ENCODE measurements at regions not wholly inside any gene's neighbourhood (a gene's known extent, or its start where the extent isn't known, plus 50 kb on each side); places are given as distances from the start of the nearest gene placed in this dataset.

GRCh38 chr15:24760066-24760465 lies 84.5 kb downstream of the NPAP1 start:
- no peak overlapping the region for H3K4me3 Mint-ChIP-seq
- CTCF ChIA-PET: interaction anchor here (1.1 kb wide), 1 partner anchor 13 kb away, joined by 3 read pairs; no protein-coding TSS in a partner anchor
- peaks cover 2% of the 10 kb centered on the region; the same call in 1 of the 2 replicates for H3K27me3 Mint-ChIP-seq (ENCODE audit: low read depth)
- peaks cover 9% of the 10 kb centered on the region for H3K36me3 Mint-ChIP-seq
- H3K27ac Mint-ChIP-seq: no peak overlapping the region
- POLR2A ChIA-PET: no interaction called here
- DNase-seq (ENCODE audit: low spot score) (no peak), ATAC-seq (no peak)
- no peak for TF ChIP-seq ZNF425 (CRISPR knock-in tag; conservative IDR thresholded peaks at IDR 0.05)
- H3K9me3 Mint-ChIP-seq: peaks cover 36% of the 10 kb centered on the region
- peaks cover 60% of the 10 kb centered on the region for H3K4me1 Mint-ChIP-seq

DNA sequence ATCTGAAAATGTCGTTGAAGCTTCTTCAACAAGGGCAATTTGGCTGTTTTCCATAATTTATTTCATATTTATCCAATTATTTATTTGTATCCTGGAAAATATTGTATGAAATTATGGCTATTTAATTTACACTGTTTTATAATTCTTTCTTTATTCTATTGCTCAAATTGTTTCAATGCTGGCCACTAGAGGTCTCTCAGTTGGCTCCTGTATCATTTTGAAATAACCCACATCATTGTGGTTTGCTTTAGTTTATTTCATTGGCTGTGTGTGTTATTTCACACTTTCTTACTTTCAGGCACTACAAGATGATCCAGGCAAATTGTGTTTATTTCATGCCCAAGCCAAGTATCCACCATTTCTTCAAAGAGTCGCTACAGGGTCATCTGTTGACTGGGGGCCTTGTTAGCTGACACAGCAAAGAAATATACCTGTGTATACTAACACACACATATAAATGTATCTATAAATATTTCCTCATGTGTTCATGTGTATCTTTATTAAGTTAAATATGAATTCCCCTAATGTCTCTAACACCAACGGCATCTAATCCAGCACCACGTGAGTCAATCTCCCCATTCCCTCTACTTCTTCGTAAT lies 86.2 kb downstream of the NPAP1 start:
- TF ChIP-seq, protein P1, sequence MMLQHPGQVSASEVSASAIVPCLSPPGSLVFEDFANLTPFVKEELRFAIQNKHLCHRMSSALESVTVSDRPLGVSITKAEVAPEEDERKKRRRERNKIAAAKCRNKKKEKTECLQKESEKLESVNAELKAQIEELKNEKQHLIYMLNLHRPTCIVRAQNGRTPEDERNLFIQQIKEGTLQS (CRISPR knock-in tag; conservative IDR thresholded peaks at IDR 0.05): no peak
- no peak for TF ChIP-seq ZBTB21 (CRISPR knock-in tag; IDR thresholded peaks at IDR 0.05; ENCODE audit: borderline replicate concordance)
- no peak for TF ChIP-seq E2F4 (CRISPR knock-in tag; IDR thresholded peaks at IDR 0.05; ENCODE audit: borderline replicate concordance, low read depth)
- no peak for TF ChIP-seq RORB (CRISPR knock-in tag; IDR thresholded peaks at IDR 0.05)
- TF ChIP-seq TEAD1 (CRISPR knock-in tag; IDR thresholded peaks at IDR 0.05): no peak
- no peak for TF ChIP-seq SMAD4 (CRISPR knock-in tag; IDR thresholded peaks at IDR 0.05)
- ChIA-PET CTCF (no interaction called here), POLR2A (no interaction called here)
- Mint-ChIP-seq H3K36me3 (peaks cover 8% of the 10 kb centered on the region), H3K9me3 (peaks cover 38% of the 10 kb centered on the region), H3K27me3 (ENCODE audit: low read depth) (no peaks in the 10 kb centered on the region), H3K4me1 (peaks cover 44% of the 10 kb centered on the region), H3K4me3 (no peak overlapping the region), H3K27ac (no peak overlapping the region)
- DNase-seq (ENCODE audit: low spot score): no peak
- no peak for ATAC-seq

DNA sequence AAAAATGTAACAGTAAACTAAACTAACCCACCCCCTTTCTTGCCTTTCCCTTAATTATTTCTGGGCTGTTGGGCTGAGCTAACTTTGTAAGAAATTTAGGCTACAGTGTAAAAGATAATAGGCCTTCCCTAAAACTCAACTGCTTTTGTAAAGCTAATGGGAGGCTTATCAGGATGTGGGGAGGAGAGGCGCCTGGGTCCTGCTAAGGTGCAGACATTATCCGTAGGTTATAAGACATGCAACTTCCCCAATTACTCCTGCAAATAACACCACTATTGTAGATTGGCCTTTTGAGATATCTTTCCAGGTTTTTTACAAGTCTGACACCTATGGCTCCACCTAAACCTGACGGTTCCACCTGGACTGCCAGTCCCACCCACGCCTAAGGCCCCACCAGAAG lies 88.3 kb downstream of the NPAP1 start:
- ATAC-seq (no peak), DNase-seq (ENCODE audit: low spot score) (no peak)
- Mint-ChIP-seq H3K9me3 (peaks cover 42% of the 10 kb centered on the region), H3K4me1 (peaks cover 35% of the 10 kb centered on the region), H3K27me3 (ENCODE audit: low read depth) (no peaks in the 10 kb centered on the region), H3K4me3 (no peak overlapping the region), H3K27ac (no peak overlapping the region), H3K36me3 (peaks cover 11% of the 10 kb centered on the region)
- POLR2A ChIA-PET: no interaction called here
- CTCF ChIA-PET: interaction anchor here (1.7 kb wide), 1 partner anchor 9 kb away, joined by 7 read pairs; no protein-coding TSS in a partner anchor
- no peak for TF ChIP-seq RORB (CRISPR knock-in tag; IDR thresholded peaks at IDR 0.05)
- TF ChIP-seq CREM (CRISPR knock-in tag; IDR thresholded peaks at IDR 0.05): no peak
- no peak for TF ChIP-seq ZNF281 (CRISPR knock-in tag; IDR thresholded peaks at IDR 0.05)
- TF ChIP-seq ZSCAN18 (CRISPR knock-in tag; IDR thresholded peaks at IDR 0.05): no peak
- TF ChIP-seq, protein P2, sequence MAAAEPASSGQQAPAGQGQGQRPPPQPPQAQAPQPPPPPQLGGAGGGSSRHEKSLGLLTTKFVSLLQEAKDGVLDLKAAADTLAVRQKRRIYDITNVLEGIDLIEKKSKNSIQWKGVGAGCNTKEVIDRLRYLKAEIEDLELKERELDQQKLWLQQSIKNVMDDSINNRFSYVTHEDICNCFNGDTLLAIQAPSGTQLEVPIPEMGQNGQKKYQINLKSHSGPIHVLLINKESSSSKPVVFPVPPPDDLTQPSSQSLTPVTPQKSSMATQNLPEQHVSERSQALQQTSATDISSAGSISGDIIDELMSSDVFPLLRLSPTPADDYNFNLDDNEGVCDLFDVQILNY (CRISPR knock-in tag; IDR thresholded peaks at IDR 0.05): no peak
- TF ChIP-seq E2F1 (CRISPR knock-in tag; IDR thresholded peaks at IDR 0.05): no peak
- no peak for TF ChIP-seq GRHL2 (CRISPR knock-in tag; IDR thresholded peaks at IDR 0.05; ENCODE audit: insufficient replicate concordance, severe bottlenecking)
- TF ChIP-seq GABPB1 (CRISPR knock-in tag; IDR thresholded peaks at IDR 0.05): no peak
- TF ChIP-seq ZNF219 (CRISPR knock-in tag; IDR thresholded peaks at IDR 0.05; ENCODE audit: borderline replicate concordance): no peak
- no peak for TF ChIP-seq STAT6 (CRISPR knock-in tag; conservative IDR thresholded peaks at IDR 0.05; ENCODE audit: low read depth)
- no peak for TF ChIP-seq ATF1 (CRISPR knock-in tag; IDR thresholded peaks at IDR 0.05)
- TF ChIP-seq ZBTB21 (CRISPR knock-in tag; IDR thresholded peaks at IDR 0.05; ENCODE audit: borderline replicate concordance): no peak
